Activated T-cell treated with anti-CD3 and anti-CD28 coated beads, Interleukin-2, amount 50 U/mL, for 24 hours (primary cell): ENCODE measurements at regions not wholly inside any gene's neighbourhood (a gene's known extent, or its start where the extent isn't known, plus 50 kb on each side); places are given as distances from the start of the nearest gene placed in this dataset.

Source experiments
- DNase-seq: peaks from one replicate; pipeline ENCODE4 v3.0.0-alpha.2; 2020
- H3K27ac Mint-ChIP-seq: 2 replicates; pipeline ENCODE4 v1.8.0; 2020; ENCODE audit warnings: mild to moderate bottlenecking, mixed read lengths
- H3K27me3 Mint-ChIP-seq: 2 replicates; pipeline ENCODE4 v1.8.0; 2020; ENCODE audit warnings: mixed read lengths
- H3K36me3 Mint-ChIP-seq: 2 replicates; pipeline ENCODE4 v1.8.0; 2020; ENCODE audit warnings: low read depth, mixed read lengths
- H3K4me1 Mint-ChIP-seq: 2 replicates; pipeline ENCODE4 v1.8.0; 2020; ENCODE audit warnings: low read depth, mixed read lengths
- H3K4me3 Mint-ChIP-seq: 2 replicates; pipeline ENCODE4 v1.8.0; 2020; ENCODE audit warnings: mild to moderate bottlenecking, moderate library complexity, mixed read lengths
- H3K9me3 Mint-ChIP-seq: 2 replicates; pipeline ENCODE4 v1.8.0; 2020; ENCODE audit warnings: mixed read lengths

DNA sequence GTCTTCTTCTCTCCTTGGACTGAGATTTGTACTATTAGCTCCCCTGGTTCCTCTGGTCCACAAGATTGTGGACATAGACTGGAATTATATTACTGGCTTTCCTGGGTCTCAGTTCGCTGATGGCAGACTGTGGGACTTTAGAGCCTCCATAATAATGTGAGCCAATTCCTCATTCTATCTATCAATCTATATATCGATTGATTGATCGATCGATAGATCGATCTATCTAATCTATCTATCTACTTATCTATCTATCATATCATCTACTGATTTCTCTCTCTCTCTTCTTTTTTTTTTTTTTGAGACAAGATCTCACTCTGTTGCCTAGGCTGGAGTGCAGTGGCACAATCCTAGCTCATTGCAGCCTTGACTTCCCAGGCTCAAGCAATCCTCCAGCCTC is 51.5 kb upstream of the DDR1 start:
- no peak overlapping the region for H3K4me3 Mint-ChIP-seq
- DNase-seq = no peak
- H3K4me1 Mint-ChIP-seq = peaks cover 61% of the 10 kb centered on the region
- no peaks in the 10 kb centered on the region for H3K9me3 Mint-ChIP-seq
- no peaks in the 10 kb centered on the region for H3K36me3 Mint-ChIP-seq
- no peaks in the 10 kb centered on the region for H3K27me3 Mint-ChIP-seq
- H3K27ac Mint-ChIP-seq = no peak overlapping the region

DNA sequence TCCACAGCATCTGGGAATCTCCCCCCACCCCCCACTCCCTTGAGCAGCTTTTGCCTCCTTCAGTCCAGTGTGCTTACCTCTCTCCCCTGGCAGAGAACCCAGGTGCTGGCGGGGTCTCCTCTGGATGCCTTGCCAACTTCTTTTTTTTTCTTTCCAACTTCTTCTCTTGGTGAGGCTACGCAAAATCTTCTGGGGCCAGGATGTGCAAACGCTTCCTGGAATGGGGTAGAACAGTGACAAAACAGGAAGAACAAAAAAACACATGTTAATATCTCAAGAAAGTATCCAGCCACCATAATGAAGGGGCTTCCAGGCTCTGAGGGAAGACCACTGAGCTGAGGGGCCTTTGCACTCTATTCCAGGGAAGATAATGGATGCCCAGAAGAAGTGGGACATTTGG is 53.9 kb upstream of the DDR1 start:
- Mint-ChIP-seq H3K4me1 (peaks cover 73% of the 10 kb centered on the region), H3K9me3 (no peaks in the 10 kb centered on the region), H3K36me3 (peaks cover 3% of the 10 kb centered on the region), H3K27me3 (no peaks in the 10 kb centered on the region), H3K27ac (peak overlapping the region; percentile 96), H3K4me3 (peak overlapping the region; percentile 75)
- no peak for DNase-seq

DNA sequence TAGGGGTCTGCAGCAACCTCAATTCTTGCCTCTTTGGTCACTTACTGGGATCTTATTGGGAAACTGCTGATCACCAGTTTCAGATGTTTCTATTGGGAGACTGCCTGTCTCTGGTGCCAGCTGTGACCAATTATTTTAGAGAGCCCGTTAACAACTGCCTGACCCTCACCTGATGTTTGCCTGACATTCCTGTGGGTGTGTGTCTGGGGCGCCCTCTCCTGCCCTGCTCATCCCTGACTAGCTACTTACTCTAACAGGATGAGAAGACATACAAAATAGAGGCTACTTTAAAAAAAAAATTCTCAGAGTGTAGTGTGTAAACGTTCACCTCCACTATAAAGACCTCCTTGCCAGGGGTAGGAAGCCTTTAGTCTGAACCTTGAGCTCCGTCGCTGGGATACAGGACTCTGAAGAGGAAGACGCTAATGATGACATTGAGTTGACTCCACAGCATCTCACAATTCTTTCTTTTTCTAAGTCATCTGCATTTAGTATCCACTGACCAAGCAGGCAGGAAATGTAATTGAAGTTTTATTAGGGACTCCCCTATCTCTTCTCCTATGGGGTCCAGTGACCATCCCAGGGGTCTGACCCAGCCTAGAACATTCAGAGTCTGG is 54.6 kb upstream of the DDR1 start:
- H3K27me3 Mint-ChIP-seq = no peaks in the 10 kb centered on the region
- H3K27ac Mint-ChIP-seq = peak overlapping the region; percentile 96
- peaks cover 4% of the 10 kb centered on the region for H3K36me3 Mint-ChIP-seq
- peaks cover 68% of the 10 kb centered on the region for H3K4me1 Mint-ChIP-seq
- DNase-seq = no peak
- no peaks in the 10 kb centered on the region for H3K9me3 Mint-ChIP-seq
- H3K4me3 Mint-ChIP-seq = peak overlapping the region; percentile 75

DNA sequence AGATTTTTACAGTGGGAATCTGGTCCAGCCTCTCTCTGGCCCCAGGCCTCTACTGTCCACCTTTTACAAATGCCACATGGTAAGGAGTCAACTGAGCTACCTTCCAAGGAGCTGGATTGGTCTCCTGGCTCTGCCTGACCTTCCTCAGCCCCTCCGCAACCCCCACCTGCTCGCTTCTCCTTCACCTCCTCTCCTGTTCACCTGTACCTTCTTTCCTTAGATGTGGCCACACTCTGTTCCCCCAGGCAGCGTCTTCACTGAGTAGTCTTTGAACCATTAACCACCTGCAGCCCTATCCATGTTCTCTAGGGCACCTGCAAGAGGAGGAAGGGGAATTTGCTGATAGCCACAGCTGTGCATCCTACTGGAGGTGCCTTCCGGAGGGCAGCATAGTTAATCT is 55.3 kb upstream of the DDR1 start:
- Mint-ChIP-seq H3K4me1 (peaks cover 67% of the 10 kb centered on the region), H3K9me3 (no peaks in the 10 kb centered on the region), H3K36me3 (peaks cover 10% of the 10 kb centered on the region), H3K27me3 (no peaks in the 10 kb centered on the region), H3K27ac (peak overlapping the region; percentile 96), H3K4me3 (peak overlapping the region; percentile 75)
- DNase-seq = no peak

DNA sequence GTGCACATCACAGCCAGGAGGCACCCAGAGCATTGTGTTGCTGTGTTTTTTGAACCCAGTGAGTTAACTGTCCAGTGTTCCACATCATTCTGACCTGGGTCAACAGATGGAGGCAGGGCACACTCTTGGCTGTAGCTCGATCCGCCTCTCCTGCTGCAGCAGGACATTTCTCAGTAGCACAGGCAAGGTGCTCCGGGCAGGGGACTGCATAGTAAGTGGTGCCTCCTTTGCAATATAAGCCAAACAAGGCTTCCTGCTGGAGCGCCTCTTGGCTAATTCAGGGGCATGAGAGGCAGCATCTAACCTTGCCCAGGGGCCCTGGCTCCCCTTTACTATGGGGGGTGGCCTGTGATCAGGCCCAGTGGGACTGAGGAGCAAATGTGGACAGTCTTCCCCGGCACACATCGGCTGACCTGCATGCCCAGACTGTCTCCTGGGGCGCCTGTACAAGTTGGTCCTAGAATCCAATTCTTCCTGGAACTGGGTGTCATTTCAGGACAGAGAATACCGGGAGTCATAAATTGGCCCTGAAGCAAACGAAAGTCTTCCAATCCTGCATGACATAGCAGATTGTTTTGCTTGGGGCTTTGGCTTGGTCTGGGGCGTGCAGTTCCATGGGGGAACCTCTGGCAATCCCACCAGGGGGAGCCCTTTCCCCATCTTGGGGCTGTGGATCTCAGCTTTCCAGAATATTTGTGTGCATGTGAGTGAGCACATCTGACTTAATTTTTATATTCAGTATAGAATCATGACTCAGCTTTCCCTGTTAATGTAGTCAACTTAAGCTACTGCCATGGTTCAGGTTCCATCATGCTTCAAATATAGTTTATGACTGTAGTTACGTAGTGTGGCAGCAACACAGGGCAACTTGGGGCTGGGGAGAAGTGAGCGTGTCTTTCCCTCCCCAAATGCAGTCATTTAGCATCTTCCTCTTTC is 56.0 kb upstream of the DDR1 start:
- Mint-ChIP-seq H3K9me3 (no peaks in the 10 kb centered on the region), H3K4me1 (peaks cover 74% of the 10 kb centered on the region), H3K27me3 (no peaks in the 10 kb centered on the region), H3K27ac (peak overlapping the region; percentile 96), H3K36me3 (peaks cover 15% of the 10 kb centered on the region), H3K4me3 (peak overlapping the region; percentile 75)
- DNase-seq = peak; percentile 89

DNA sequence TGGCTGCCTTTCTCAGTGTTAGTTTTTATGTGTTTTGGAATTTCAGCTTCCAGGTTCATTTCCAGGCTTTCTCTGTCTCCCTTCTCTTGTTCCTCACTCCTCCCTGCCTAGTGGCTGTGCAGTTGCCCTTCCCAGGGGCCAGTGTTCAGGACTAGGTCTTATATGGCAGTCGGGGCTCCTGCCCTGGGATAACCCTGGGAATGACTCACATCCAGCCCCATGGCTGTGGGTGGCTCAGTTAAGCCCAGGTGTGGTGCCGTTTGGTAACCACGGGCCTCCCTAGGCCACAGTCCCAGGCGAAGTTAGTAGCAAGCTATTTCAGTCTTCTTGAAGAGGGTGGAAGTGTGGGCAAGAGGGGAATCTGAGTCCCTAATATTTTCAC is 57.4 kb upstream of the DDR1 start:
- Mint-ChIP-seq H3K4me3 (no peak overlapping the region), H3K4me1 (peaks cover 80% of the 10 kb centered on the region), H3K36me3 (peaks cover 20% of the 10 kb centered on the region), H3K9me3 (no peaks in the 10 kb centered on the region), H3K27ac (peak overlapping the region; percentile 96), H3K27me3 (no peaks in the 10 kb centered on the region)
- no peak for DNase-seq

DNA sequence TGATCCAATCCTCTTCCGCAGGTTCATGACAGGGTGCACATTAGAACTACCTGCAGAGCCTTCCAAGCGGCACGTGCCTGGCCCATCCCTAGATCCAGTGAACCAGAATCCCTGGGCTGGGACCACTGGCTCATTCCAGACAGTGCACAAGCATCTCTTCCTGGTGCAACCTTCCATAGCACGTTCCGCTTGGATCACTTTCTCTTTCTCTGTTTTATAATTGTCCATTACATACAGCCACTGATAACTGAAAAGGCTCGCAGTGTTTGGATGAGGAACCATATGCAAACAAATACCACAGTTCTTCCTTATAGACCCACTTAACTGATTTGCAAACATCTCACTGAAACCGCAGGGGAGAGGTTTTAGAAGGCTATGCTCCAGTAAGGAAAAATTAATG is 59.6 kb upstream of the DDR1 start:
- Mint-ChIP-seq H3K4me1 (peaks cover 79% of the 10 kb centered on the region), H3K27ac (no peak overlapping the region), H3K36me3 (peaks cover 20% of the 10 kb centered on the region), H3K9me3 (no peaks in the 10 kb centered on the region), H3K4me3 (no peak overlapping the region), H3K27me3 (no peaks in the 10 kb centered on the region)
- DNase-seq = no peak

DNA sequence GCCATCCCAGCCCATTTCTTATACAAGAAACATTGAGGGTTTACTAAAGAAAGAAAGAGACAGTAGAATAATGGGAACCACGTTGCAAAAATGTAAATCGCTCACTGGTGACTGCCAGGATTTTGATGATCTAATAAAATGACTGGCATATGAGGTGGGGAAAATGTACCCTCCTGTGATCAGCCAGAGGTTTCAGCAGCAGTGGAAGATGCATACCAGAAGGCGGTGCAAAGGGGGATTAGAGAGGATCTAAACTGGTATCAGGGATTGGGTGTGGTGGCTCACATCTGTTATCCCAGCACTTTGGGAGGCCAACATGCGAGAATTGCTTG is 60.8 kb upstream of the DDR1 start:
- peak overlapping the region; percentile 91 for H3K27ac Mint-ChIP-seq
- H3K4me1 Mint-ChIP-seq = peaks cover 79% of the 10 kb centered on the region
- H3K36me3 Mint-ChIP-seq = peaks cover 25% of the 10 kb centered on the region
- no peaks in the 10 kb centered on the region for H3K27me3 Mint-ChIP-seq
- no peak for DNase-seq
- H3K4me3 Mint-ChIP-seq = no peak overlapping the region
- peaks cover under 1% of the 10 kb centered on the region for H3K9me3 Mint-ChIP-seq

DNA sequence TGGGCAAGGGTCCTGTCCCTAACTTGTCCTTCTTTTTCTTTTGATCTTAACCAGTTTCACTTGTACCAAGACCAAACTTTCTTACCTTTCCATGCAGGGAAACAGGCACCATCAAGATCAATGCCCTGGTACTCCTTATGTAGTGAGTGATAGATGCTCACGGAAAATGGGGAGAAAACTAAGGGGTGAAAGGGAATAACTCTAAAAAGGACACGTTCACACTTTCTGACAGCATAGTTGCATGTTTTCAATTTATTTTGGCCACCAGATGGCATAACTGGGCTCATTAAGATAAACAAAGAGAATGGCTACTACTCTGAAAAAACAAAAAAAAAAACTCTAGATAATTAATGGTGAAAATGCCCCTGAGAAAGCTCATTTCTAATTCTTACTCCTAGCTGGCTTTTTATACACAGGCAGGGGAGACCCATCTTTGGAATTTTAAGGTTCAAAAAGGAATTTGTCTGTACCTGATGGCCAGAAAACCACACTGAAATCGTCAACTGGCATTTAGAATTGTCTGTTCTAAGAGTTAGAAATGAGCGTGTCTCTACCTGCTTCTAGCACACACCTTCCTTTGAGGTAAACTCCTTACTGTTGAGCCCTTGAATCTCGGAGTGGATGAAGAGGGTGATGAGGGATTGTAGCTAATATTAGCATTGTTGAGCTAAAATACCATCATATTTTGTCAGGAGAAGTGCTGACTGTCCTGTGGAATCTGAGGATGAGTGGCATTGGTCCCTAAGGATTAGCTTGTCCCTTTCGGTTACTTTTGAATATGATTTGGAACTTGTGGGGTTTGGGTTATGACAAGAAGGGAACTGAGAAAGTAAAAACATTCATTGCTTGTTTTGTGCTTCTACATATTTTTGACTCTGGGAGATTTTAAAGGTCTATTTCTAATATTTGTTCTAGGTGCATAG is 62.2 kb upstream of the DDR1 start:
- DNase-seq = no peak
- Mint-ChIP-seq H3K27ac (peak overlapping the region; percentile 91), H3K9me3 (peaks cover 3% of the 10 kb centered on the region), H3K4me3 (no peak overlapping the region), H3K4me1 (peaks cover 78% of the 10 kb centered on the region), H3K36me3 (peaks cover 33% of the 10 kb centered on the region), H3K27me3 (no peaks in the 10 kb centered on the region)

DNA sequence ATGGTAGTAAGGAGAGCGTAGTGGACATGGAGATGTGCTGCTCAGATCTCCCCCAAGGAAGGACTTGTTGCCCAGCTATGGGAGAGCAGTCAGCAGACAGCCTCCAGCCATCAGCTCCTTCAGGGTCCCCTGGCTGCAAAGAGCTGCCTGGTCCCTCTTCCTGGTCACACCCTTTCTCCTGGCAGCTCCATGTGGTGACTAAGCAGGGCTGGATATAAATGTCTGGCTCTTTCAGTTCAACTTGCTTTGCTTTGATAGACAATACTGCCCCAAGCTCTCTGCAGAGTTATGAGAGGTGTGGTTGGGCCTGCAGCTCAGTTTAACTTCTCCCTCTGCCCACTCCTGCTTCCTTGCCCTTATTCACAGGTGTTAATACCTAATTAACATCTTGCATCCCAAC is 64.1 kb upstream of the DDR1 start:
- Mint-ChIP-seq H3K27ac (peak overlapping the region; percentile 96), H3K4me1 (peaks cover 86% of the 10 kb centered on the region), H3K4me3 (peak overlapping the region; percentile 62), H3K9me3 (peaks cover 3% of the 10 kb centered on the region), H3K27me3 (no peaks in the 10 kb centered on the region), H3K36me3 (peaks cover 39% of the 10 kb centered on the region)
- no peak for DNase-seq

DNA sequence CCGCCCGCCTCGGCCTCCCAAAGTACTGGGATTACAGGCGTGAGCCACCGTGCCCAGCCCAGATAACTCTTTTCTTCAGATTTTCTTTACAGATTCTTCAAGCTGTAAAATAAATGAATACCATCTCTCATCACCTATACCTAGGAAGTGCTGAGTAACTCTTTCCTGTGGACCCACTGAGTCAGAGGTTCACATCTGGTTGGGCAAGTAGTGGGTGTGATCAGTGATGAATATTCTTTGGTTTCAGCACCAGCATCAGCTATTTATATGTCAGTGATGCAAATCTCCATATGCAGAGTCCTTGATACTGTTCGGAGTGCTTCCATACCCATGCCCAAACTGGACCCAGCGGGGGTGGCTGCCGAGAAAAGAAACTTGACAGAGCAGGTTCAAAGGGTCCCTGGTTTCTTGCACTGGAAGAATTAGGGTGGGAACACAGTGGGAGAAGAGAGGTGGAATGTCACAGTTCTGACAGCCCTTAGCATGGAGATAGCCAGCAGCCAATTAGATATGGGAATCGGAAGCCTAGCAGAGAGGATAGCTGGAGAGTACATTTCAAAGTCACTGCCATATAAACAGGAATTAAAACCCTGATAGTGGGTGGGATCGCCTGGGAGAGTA is 64.9 kb upstream of the DDR1 start:
- Mint-ChIP-seq H3K9me3 (peaks cover 3% of the 10 kb centered on the region), H3K27me3 (no peaks in the 10 kb centered on the region), H3K4me3 (peak overlapping the region; percentile 62), H3K36me3 (peaks cover 40% of the 10 kb centered on the region), H3K27ac (peak overlapping the region; percentile 96), H3K4me1 (peaks cover 88% of the 10 kb centered on the region)
- DNase-seq = peak; percentile 65

DNA sequence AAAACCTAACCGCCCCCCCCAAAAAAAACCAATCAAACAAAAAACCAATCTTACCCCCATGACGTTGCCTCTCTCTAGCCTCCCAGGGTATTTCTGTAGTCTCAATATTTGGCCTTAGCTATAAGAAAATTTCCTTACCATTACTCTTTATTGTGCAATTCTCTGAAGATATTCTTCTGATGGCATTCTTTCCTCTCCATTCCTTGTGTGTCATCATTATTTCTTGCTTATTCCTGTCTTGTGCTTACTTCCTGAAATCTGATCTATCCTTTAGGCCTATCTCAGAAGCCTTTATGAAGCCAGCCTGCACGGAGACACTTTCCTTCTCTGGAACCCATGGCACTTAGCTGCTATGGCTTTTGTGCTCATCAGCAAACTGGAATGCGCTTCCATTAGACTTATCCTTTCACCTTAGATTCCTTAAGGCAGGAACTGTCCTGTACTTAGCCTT is 65.9 kb upstream of the DDR1 start:
- Mint-ChIP-seq H3K27ac (peak overlapping the region; percentile 96), H3K4me1 (peaks cover 90% of the 10 kb centered on the region), H3K36me3 (peaks cover 41% of the 10 kb centered on the region), H3K27me3 (no peaks in the 10 kb centered on the region), H3K9me3 (peaks cover 6% of the 10 kb centered on the region), H3K4me3 (no peak overlapping the region)
- DNase-seq = no peak

DNA sequence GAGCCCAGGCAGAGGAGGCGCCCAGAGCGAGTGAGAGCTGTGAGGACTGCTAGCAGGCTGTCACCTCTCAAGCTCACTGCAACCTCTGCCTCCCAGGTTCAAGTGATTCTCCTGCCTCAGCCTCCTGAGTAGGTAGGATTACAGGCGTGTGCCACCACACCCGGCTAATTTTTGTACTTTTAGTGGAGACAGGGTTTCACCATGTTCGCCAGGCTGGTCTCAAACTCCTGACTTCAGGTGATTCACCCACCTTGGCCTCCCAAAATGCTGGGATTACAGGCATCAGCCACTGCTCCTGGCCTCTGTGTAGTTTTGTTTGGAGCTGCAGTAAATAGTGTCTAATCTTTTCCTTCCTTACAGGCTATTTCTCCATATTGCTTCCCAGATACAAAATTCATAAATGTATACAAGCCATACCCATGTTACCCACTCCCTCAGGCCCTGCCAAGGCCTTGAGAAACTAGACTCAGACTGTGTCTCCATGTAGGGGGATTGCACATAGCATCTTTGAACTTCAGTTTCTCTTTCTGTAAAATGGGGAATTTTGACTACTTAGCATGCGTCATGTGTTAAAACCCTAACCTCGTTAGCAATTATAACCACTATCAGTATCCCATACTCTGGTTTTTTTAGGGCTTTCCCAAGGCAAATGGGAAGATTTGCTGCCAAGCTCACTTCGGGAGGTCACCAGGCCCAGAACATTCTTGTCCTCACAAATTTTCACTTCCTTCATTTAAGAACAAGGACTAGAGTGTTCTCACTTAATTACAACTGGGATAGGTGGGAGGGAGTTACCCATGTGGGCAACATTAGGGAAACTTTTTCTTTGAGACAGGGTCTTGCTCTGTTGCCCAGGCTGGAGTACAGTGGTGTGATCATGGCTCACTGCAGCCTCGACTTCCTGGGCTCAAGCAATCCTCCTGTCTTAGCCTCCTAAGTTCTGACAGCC is 67.3 kb upstream of the DDR1 start:
- peaks cover 6% of the 10 kb centered on the region for H3K9me3 Mint-ChIP-seq
- H3K27ac Mint-ChIP-seq = peak overlapping the region; percentile 96
- peaks cover 91% of the 10 kb centered on the region for H3K4me1 Mint-ChIP-seq
- peak overlapping the region; percentile 33 for H3K4me3 Mint-ChIP-seq
- peaks cover 45% of the 10 kb centered on the region for H3K36me3 Mint-ChIP-seq
- no peaks in the 10 kb centered on the region for H3K27me3 Mint-ChIP-seq
- peak; percentile 56 for DNase-seq
